Duodenal mucosa (tissue), 2 donors: ENCODE measurements at regions not wholly inside any gene's neighbourhood (a gene's known extent, or its start where the extent isn't known, plus 50 kb on each side); places are given as distances from the start of the nearest gene placed in this dataset.

Experiments
- H3K27ac ChIP-seq: one replicate; pipeline ENCODE4 v1.7.0; 2013; ENCODE audit warnings: low read depth, low read length
- H3K27me3 ChIP-seq, 2 donors: one replicate each; pipeline ENCODE4 v1.7.0; 2013; ENCODE audit warnings: low read length in 2 of 2, control low read depth in 1 of 2; ENCODE audit not compliant: insufficient read depth in 2 of 2, control insufficient read depth in 1 of 2
- H3K36me3 ChIP-seq, 2 donors: one replicate each; pipeline ENCODE4 v1.7.0; 2013; ENCODE audit warnings: low read length in 2 of 2, control low read depth in 1 of 2; ENCODE audit not compliant: insufficient read depth in 2 of 2, control insufficient read depth in 1 of 2
- H3K4me1 ChIP-seq, 2 donors: one replicate each; pipeline ENCODE4 v1.7.0; 2013; ENCODE audit warnings: low read length in 2 of 2, control low read depth in 1 of 2; ENCODE audit not compliant: insufficient read depth in 2 of 2, control insufficient read depth in 1 of 2
- H3K4me3 ChIP-seq, 2 donors: one replicate each; pipeline ENCODE4 v1.7.0; 2013; ENCODE audit warnings: low read length in 2 of 2, low read depth in 1 of 2
- H3K9ac ChIP-seq, 2 donors: one replicate each; pipeline ENCODE4 v1.7.0; 2013; ENCODE audit warnings: low read length in 2 of 2, low read depth in 1 of 2
- H3K9me3 ChIP-seq, 2 donors: one replicate each; pipeline ENCODE4 v1.7.0; 2013; ENCODE audit warnings: low read length in 2 of 2, control low read depth in 1 of 2; ENCODE audit not compliant: control insufficient read depth in 1 of 2

GRCh38 chr12:76259106-76259505 lies 89.1 kb downstream of the BBS10 start:
- H3K36me3 ChIP-seq: no peaks in the 10 kb centered on the region
- no peak overlapping the region for H3K4me3 ChIP-seq
- H3K9me3 ChIP-seq: no peaks in the 10 kb centered on the region
- H3K9ac ChIP-seq: no peak overlapping the region
- no peak overlapping the region for H3K27ac ChIP-seq
- no peaks in the 10 kb centered on the region for H3K27me3 ChIP-seq
- no peaks in the 10 kb centered on the region for H3K4me1 ChIP-seq

GRCh38 chr12:76256904-76257303 lies 91.3 kb downstream of the BBS10 start:
- no peaks in the 10 kb centered on the region for H3K9me3 ChIP-seq
- H3K9ac ChIP-seq: no peak overlapping the region
- no peak overlapping the region for H3K4me3 ChIP-seq
- no peaks in the 10 kb centered on the region for H3K36me3 ChIP-seq
- no peak overlapping the region for H3K27ac ChIP-seq
- no peaks in the 10 kb centered on the region for H3K27me3 ChIP-seq
- H3K4me1 ChIP-seq: no peaks in the 10 kb centered on the region

GRCh38 chr12:76256321-76256720 lies 91.9 kb downstream of the BBS10 start:
- H3K9ac ChIP-seq: no peak overlapping the region
- H3K9me3 ChIP-seq: no peaks in the 10 kb centered on the region
- no peaks in the 10 kb centered on the region for H3K27me3 ChIP-seq
- H3K4me3 ChIP-seq: no peak overlapping the region
- no peak overlapping the region for H3K27ac ChIP-seq
- H3K4me1 ChIP-seq: no peaks in the 10 kb centered on the region
- no peaks in the 10 kb centered on the region for H3K36me3 ChIP-seq

GRCh38 chr12:76255692-76256091 lies 92.5 kb downstream of the BBS10 start:
- Histone ChIP-seq H3K27me3 (no peaks in the 10 kb centered on the region), H3K36me3 (no peaks in the 10 kb centered on the region), H3K9ac (no peak overlapping the region), H3K9me3 (no peaks in the 10 kb centered on the region), H3K4me3 (no peak overlapping the region), H3K27ac (no peak overlapping the region), H3K4me1 (no peaks in the 10 kb centered on the region)

GRCh38 chr12:76255281-76255680 lies 92.9 kb downstream of the BBS10 start:
- Histone ChIP-seq H3K27me3 (no peaks in the 10 kb centered on the region), H3K9me3 (no peaks in the 10 kb centered on the region), H3K9ac (no peak overlapping the region), H3K4me1 (no peaks in the 10 kb centered on the region), H3K36me3 (no peaks in the 10 kb centered on the region), H3K27ac (no peak overlapping the region), H3K4me3 (no peak overlapping the region)

GRCh38 chr12:76252031-76252430 lies 96.2 kb downstream of the BBS10 start:
- Histone ChIP-seq H3K36me3 (no peaks in the 10 kb centered on the region), H3K27ac (no peak overlapping the region), H3K9me3 (no peaks in the 10 kb centered on the region), H3K4me3 (no peak overlapping the region), H3K27me3 (no peaks in the 10 kb centered on the region), H3K4me1 (no peaks in the 10 kb centered on the region), H3K9ac (no peak overlapping the region)

- Histone ChIP-seq H3K27me3 (no peaks in the 10 kb centered on the region), H3K9me3 (no peaks in the 10 kb centered on the region), H3K4me3 (no peak overlapping the region), H3K36me3 (no peaks in the 10 kb centered on the region), H3K27ac (no peak overlapping the region), H3K4me1 (no peaks in the 10 kb centered on the region), H3K9ac (no peak overlapping the region)
Measured at GRCh38 chr12:76250256-76250655, 98.0 kb downstream of the BBS10 start.

- no peaks in the 10 kb centered on the region for H3K27me3 ChIP-seq
- H3K9ac ChIP-seq: no peak overlapping the region
- no peak overlapping the region for H3K4me3 ChIP-seq
- H3K9me3 ChIP-seq: no peaks in the 10 kb centered on the region
- H3K36me3 ChIP-seq: no peaks in the 10 kb centered on the region
- H3K4me1 ChIP-seq: no peaks in the 10 kb centered on the region
- no peak overlapping the region for H3K27ac ChIP-seq
Measured at GRCh38 chr12:76249501-76249900, 98.7 kb downstream of the BBS10 start.

GRCh38 chr12:76247992-76248391 lies 100.2 kb downstream of the BBS10 start:
- Histone ChIP-seq H3K9ac (no peak overlapping the region), H3K4me1 (no peaks in the 10 kb centered on the region), H3K27me3 (no peaks in the 10 kb centered on the region), H3K27ac (no peak overlapping the region), H3K9me3 (no peaks in the 10 kb centered on the region), H3K36me3 (no peaks in the 10 kb centered on the region), H3K4me3 (no peak overlapping the region)

- no peaks in the 10 kb centered on the region for H3K36me3 ChIP-seq
- no peak overlapping the region for H3K27ac ChIP-seq
- H3K9ac ChIP-seq: no peak overlapping the region
- H3K27me3 ChIP-seq: no peaks in the 10 kb centered on the region
- H3K9me3 ChIP-seq: no peaks in the 10 kb centered on the region
- no peaks in the 10 kb centered on the region for H3K4me1 ChIP-seq
- H3K4me3 ChIP-seq: no peak overlapping the region
Measured at GRCh38 chr12:76247026-76247646, 101.1 kb downstream of the BBS10 start.

- Histone ChIP-seq H3K9ac (no peak overlapping the region), H3K9me3 (no peaks in the 10 kb centered on the region), H3K4me3 (no peak overlapping the region), H3K27me3 (no peaks in the 10 kb centered on the region), H3K4me1 (no peaks in the 10 kb centered on the region), H3K27ac (no peak overlapping the region), H3K36me3 (no peaks in the 10 kb centered on the region)
Measured at GRCh38 chr12:76246611-76247010, 101.6 kb downstream of the BBS10 start.
